GM10847 (cell line): ENCODE measurements at regions not wholly inside any gene's neighbourhood (a gene's known extent, or its start where the extent isn't known, plus 50 kb on each side); places are given as distances from the start of the nearest gene placed in this dataset.

Experiments used
- POLR2A ChIP-seq: IDR thresholded peaks from 2 replicates; pipeline ENCODE4 v1.6.1; 2011; ENCODE audit not compliant: insufficient read length; ENCODE audit errors: extremely low read depth

DNA sequence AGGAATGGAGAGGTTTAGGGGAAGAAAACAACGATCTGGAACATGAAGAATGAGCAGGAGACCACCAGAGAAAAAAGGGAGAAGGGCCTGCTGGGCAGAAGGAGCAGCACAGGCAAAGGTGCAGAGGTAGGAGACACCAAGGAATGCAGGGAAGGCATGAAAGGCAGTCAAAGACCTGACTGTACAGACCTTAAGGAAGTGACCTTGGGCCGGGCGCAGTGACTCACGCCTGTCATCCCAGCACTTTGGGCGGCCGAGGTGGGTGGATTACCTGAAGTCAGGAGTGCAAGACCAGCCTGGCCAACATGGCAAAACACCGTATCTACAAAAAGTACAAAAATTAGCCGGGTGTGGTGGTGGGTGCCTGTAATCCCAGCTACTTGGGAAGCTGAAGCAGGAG lies 157.7 kb upstream of the ATP10A start:
- no peak for TF ChIP-seq POLR2A

DNA sequence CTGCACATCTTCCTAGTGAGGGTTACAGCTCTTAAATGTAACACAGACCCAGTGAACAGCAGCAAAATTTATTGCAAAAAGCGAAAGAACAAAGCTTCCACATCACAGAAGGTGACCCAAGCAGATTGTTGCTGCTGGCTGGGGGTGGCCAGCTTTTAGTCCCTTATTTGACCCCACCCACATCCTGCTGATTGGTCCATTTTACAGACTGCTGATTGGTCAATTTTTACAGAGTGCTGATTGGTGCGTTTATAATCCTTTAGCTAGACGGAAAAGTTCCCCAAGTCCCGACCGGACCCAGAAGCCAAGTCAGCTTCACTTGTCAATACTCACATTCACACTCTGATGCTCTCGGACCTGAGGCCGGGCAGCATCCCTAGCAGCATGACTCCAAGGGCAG lies 154.5 kb upstream of the ATP10A start:
- TF ChIP-seq POLR2A: no peak

DNA sequence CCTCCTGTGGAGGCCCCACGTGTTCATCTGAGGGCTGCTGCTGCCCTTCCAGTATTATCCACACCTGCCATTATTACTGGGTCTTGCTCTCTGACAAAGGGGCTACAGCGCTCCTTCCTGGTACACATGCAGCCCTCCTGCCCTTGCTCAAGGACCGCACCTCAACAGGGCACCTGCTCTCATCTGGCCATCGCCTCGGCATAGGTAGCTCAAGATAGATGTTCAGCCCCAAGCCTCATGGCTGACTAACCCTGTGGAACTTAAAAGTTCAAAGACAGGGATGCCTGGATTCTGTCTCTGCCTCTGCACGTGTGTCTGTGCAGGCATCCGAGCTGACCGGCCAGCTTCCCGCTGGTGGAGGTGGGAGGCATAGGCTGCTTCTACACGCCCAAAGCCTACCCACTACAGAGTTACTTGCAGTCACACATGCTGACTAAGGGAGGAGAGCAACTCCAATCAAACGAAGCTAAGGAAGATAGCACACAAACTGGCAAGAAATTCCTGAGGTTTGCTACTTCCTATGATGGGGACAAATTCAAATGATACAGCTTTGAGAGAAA lies 152.5 kb upstream of the ATP10A start:
- no peak for TF ChIP-seq POLR2A

DNA sequence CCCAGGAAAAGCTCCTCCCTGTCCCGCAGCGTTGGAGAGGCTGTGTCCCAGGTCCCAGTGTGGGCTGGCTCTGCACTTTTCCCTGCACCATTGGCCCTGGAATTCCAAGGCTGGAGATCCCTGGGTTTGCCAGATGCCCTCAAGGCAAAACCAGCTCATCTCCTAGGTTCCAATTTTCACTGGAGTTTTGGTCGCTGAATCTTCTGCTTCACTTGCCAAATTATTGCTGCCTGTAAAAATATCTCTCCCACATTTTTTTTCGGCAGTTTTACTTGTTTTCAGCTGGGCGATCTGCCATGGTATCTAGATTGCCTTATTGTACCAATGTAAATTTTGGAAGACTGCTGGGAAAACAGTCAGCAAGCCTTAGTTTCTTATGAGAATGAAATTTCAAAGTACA lies 150.9 kb upstream of the ATP10A start:
- no peak for TF ChIP-seq POLR2A

DNA sequence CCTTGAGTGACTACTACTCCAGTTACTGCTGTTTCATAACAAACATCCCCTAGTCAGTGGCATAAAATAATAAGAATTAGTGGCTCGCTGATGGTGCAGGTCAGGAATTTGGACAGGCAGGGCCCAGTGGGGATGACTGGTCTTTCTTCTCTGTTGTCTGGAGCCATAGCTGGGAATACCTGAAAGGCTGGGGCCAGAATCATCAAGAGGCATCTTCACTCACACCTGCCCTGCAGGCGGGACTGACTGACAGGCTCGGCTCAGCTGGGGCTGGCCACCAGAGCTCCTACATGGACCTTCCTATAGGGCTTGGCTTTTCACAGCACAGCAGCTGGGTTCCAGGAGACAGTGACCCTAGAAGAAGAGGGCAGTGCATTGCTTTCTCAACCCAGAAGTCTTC lies 148.8 kb upstream of the ATP10A start:
- no peak for TF ChIP-seq POLR2A

DNA sequence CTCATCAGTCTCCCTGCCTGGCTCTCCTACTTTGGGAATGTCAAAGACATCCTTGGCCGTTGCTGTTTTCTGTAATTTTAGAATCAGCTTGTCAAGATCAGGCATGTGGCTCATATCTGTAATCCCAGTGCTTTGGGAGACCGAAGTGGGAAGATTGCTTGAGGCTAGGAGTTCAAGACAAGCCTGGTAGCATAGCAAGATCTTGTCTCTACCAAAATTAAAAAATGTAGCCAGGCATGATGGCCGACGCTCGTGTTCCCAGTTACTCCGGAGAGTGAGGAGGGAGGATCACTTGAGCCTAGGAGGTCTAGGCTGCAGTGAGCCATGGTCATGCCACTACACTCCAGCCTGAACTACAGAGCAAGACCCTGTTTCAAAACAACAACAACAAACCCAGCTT lies 144.0 kb upstream of the ATP10A start:
- no peak for TF ChIP-seq POLR2A

DNA sequence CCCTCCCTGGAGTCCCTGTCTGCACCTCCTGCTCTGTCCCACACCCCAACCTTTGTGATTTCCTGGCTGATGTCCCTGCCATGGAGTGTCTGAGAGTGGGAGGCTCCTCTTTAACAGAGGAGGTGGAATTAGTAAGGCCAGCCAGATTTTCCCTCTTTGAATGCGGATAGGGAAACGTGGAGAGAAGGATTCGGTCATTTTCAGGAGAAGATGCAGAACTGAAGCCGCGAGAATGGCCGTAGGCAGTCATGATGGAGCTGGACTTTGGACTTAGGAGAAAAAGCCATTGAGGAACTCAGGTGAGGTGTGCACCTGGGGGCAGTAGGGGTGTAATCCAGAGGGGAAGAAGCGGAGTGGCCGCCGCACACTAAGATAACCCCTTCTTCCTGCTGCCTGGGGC lies 138.1 kb upstream of the ATP10A start:
- no peak for TF ChIP-seq POLR2A

DNA sequence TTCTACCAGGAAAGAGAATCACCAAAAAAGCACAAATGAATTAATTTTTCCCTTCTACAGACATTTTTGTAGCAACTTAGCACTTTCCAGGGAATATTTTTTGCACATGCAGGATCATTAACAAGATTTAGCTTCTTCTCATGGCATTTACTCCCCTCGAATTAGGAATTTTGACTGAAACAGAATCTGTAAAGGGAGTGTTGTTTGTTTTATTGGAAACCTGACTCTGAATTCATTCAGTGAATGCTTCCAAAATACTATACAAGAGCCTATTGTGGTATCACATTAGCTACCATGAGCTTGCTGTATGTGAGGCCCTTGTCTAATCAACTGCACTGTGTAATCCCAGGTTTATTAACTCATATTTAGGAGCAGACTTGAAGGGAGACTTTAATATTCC lies 130.4 kb upstream of the ATP10A start:
- no peak for TF ChIP-seq POLR2A

DNA sequence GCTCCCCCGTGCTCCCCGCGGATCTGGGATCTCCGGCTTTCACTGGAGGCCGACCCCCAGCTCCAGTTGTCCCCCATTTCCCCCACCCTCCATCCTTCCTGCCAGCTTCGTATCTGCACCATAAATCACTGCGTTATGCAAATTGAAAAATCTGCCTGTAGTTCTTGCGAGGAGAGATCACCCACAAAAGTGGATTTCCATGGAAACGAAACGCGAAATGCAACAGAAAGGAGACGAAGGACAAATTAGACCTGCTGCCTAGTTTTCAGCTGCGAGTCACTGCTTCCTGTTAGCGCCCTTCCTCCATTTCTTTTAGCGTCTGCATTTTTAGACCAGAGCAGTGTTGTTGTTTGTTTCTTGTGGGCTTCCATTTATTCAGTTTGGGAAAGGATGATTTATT lies 127.1 kb upstream of the ATP10A start:
- no peak for TF ChIP-seq POLR2A

DNA sequence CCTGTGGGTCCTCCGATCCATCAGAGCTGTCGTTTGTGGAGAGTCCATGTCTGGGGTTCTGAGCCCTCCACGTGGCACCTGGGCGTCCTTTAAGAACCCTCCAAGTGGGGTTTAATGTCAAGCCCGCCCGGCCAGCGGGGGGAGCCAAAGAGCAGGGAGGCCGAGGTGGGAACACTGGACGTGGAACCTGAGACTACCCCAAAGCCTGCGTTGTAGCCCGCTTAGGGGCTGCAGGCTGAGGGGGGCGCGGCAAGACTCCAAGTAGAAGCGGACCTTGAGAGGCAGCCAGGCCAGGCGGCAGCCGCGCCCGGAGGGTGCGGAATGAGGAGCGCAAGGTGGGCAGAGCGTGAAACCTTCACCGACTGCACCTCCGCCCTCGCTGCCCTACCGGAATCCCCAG lies 126.2 kb upstream of the ATP10A start:
- no peak for TF ChIP-seq POLR2A

DNA sequence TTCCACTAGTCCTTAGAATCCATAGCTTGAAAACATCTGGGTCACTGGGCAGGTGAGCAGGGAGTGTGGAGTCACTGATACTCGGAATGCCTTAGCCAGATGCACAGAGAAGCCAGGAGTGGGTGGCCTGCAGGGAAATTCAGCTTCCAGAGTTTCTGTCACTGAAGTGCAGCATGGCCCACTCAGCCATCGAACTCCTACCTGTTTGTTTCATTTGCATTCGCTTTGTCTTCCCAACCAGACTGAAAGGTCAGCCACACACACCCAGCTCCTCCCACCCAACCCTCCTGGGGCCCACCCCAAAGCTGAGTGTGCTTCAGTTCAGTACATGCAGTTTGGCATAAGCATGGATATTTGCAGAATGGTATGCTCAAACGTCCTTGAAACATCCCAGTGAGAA lies 124.5 kb upstream of the ATP10A start:
- TF ChIP-seq POLR2A: no peak

DNA sequence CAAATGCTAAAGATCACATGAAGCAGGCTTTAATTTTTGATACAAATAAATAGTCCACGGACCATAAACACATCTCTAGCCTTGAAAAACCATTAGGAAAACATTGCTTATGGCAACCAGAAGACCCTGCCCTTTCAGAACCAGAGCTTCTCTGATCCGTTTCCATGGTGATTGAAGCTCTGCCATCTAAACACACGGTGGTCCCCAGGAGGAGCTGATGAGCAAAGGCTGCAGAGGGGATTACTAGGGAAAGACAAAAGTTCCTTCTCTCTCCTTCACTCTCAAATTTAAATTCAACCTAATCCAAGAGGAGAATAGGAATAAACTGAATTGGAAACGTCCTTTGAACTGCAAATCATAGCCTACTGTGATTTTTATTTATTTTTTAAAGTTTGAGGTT lies 122.0 kb upstream of the ATP10A start:
- no peak for TF ChIP-seq POLR2A

DNA sequence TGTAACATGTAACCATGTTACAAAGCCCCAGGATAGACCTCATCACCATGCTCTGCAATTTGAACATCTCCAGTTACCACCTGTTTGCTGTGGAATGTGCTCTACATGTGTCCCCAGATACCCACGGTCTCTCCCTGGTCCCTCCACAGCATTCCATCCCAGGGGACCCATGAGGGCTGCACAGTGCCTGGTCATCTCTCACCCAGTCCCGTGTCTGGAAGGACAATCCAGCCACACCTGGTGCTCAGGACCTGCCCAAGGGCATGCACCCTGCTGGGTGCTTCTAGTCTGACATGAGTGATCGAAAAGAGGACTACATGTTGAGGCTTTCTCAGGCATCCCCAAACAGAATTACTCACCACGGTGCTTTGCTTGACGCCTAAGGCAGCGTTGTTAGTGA lies 119.6 kb upstream of the ATP10A start:
- no peak for TF ChIP-seq POLR2A

DNA sequence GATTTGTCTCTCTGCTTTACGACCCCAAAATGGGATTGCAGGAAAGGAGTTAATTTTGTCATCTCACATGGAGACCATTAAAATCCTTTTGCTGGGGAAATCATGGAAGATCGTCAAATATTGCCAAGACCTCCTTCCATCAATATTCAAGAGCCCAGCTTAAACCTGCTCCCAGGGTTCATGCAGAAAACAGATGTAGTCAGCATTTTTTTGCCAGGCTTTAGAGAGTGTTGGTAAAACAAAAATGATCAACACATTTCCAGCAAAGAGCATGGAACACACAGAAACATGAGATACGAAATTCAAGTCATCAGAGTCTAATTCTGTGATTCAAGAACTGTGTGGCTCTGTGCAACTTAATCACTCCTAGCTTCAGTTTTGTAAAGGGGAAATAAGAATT lies 118.0 kb upstream of the ATP10A start:
- no peak for TF ChIP-seq POLR2A

DNA sequence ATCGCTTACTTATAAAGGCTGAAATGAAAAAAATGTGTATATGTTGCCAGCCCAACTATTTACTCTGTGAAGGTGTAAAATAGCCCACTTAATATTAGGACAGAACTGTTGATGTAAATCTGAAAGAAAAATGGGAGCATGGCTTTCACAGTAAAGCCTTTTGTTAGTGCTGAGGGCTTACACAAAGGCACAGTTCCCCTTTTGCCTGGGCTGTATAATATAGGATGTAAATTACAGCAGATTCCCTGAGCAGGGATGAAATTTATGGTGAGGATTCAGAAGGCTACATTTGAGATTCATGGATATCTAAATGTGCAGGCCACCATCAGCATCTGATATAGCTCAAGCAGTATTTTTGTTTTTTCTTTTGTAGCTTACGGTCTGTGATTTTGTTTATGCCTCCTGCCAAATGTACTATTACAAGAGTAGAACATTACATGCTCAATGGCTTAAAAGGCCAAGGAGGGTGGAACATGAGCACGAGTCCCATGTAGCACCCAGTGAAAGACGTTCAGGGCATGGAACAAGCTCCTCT lies 109.1 kb upstream of the ATP10A start:
- no peak for TF ChIP-seq POLR2A

DNA sequence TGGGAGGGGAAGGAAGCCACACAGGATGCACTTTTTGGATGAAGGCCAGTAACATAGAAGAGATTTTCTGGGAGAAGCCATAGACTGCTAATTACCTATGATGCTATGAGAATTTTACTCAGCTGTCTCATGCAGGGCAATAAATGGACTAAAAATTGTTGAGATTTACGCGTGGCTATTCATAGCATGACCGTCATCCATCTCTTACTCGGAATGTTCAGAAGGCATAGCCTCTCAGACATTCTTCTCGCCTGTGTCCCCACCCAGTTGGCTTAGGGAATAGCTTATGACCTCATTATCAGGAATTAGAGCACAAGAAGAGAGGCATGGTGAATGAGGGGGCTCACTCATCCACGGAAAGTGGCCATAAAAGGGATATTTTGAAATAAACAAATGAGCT lies 107.9 kb upstream of the ATP10A start:
- no peak for TF ChIP-seq POLR2A

DNA sequence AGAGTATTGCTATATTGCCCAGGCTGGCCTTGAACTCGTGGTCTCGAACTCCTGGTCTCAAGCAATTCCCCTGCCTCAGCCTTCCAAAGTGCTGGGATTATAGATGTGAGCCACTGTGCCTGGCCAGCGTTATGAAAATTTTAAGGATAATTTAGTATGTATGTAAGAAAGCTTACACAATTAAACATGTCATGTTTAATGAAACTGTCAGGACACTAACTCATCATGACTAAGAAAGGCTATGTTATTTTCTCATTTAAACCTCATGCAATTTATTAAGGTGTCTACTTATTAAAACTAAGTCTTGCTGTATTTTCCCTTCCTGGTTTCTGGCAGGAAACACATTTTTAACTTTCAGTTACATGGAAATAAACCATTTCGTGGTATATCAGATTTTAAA lies 106.8 kb upstream of the ATP10A start:
- TF ChIP-seq POLR2A: no peak

DNA sequence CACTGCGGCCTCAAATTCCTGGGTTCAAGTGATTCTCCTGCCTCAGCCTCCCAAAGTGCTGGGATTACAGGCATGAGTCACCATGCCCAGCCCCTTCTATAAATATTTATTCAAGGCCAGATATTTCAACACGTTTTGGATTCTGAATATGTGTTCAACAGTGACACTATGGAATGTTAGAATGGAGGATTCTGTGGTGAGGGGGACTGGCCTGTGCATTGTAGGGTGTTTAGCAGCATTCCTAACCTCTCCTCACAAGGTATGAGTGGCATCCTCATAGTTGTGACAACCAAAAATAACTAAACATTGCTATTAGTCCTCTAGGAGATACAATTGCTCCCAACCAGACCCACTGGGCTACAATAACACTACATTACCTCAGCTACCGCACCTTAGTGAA lies 104.0 kb upstream of the ATP10A start:
- no peak for TF ChIP-seq POLR2A
